OCI-LY1 (cell line): ENCODE measurements at regions not wholly inside any gene's neighbourhood (a gene's known extent, or its start where the extent isn't known, plus 50 kb on each side); places are given as distances from the start of the nearest gene placed in this dataset.

Source experiments
- CTCF ChIP-seq: fragments of 200-600 bp; sonication (generic), shearing (Covaris generic); IDR thresholded peaks from 2 replicates; pipeline ENCODE4 v1.5.1; 2017; ENCODE audit warnings: mild to moderate bottlenecking, antibody characterized with exemption, low read length, moderate library complexity, mixed read lengths
- EZH2 ChIP-seq: fragments of 200-600 bp; sonication (generic), shearing (Covaris generic); IDR thresholded peaks from 2 replicates; pipeline ENCODE4 v1.8.0; 2017; ENCODE audit warnings: borderline replicate concordance, mixed run types, mild to moderate bottlenecking, antibody characterized with exemption, low read length, moderate library complexity, mixed read lengths

- TF ChIP-seq CTCF (no peak), EZH2 (no peak)
These were observed 837.1 kb downstream of the EPHA7 start for GRCh38 chr6:92582211-92582610.
